ENCODE measurements at regions not wholly inside any gene's neighbourhood (a gene's known extent, or its start where the extent isn't known, plus 50 kb on each side); places are given as distances from the start of the nearest gene placed in this dataset.
"Not testable (repeated sequence)": the region's sequence is repeated elsewhere in the genome, so short reads cannot be mapped to it uniquely, and the experiment has no call there.

DNA sequence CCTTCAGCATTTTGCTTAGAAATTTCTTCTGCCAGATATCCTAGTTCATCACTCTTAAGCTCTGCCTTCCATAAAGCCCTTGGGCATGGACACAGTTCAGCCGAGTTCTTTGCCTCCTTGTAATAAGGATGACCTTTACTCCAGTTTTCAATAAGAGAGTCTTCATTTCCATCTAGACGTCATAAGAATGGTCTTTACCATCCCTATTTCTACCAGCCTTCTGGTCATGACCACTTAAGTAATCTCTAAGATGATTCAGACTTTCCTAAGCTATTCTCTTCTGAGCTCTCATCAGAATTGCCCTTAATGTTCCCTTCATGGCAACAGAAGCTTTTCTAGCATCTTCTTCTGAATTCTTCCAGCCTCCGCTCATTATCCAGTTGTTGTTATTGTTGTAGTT, 126.1 kb downstream of the TFAP2C start:
- Histone ChIP-seq H3K4me1 (ENCODE audit: insufficient read depth, low read length, severe bottlenecking) (no peaks in the 10 kb centered on the region), H3K4me3 (ENCODE audit: low read depth, low read length, poor library complexity, severe bottlenecking) (no peak overlapping the region), H3K27me3 (ENCODE audit: insufficient read depth, low read length) (peaks cover 3% of the 10 kb centered on the region; the same call in 1 of the 2 replicates), H4K20me1 (ENCODE audit: insufficient read depth, low read length) (no peaks in the 10 kb centered on the region), H3K9me3 (ENCODE audit: low read length) (no peaks in the 10 kb centered on the region), H3K9ac (ENCODE audit: low read length) (no peak overlapping the region), H3F3A (ENCODE audit: insufficient read depth, low read length) (no peaks in the 10 kb centered on the region), H3K9me2 (ENCODE audit: low read depth, low read length) (no peaks in the 10 kb centered on the region), H3K4me2 (ENCODE audit: low read length) (no peak overlapping the region), H3K27ac (ENCODE audit: low read depth, low read length, poor library complexity, severe bottlenecking) (no peak overlapping the region), H3K36me3 (ENCODE audit: insufficient read depth, low read length) (no peaks in the 10 kb centered on the region), H2AFZ (ENCODE audit: low read length) (no peak overlapping the region), H3K79me2 (ENCODE audit: insufficient read depth, low read length) (no peaks in the 10 kb centered on the region)
- TF ChIP-seq EZH2 (IDR thresholded peaks at IDR 0.05; ENCODE audit: borderline replicate concordance, low read length) = no peak
- TF ChIP-seq, protein P1, sequence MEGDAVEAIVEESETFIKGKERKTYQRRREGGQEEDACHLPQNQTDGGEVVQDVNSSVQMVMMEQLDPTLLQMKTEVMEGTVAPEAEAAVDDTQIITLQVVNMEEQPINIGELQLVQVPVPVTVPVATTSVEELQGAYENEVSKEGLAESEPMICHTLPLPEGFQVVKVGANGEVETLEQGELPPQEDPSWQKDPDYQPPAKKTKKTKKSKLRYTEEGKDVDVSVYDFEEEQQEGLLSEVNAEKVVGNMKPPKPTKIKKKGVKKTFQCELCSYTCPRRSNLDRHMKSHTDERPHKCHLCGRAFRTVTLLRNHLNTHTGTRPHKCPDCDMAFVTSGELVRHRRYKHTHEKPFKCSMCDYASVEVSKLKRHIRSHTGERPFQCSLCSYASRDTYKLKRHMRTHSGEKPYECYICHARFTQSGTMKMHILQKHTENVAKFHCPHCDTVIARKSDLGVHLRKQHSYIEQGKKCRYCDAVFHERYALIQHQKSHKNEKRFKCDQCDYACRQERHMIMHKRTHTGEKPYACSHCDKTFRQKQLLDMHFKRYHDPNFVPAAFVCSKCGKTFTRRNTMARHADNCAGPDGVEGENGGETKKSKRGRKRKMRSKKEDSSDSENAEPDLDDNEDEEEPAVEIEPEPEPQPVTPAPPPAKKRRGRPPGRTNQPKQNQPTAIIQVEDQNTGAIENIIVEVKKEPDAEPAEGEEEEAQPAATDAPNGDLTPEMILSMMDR (IDR thresholded peaks at IDR 0.05; ENCODE audit: low read length) = no peak

DNA sequence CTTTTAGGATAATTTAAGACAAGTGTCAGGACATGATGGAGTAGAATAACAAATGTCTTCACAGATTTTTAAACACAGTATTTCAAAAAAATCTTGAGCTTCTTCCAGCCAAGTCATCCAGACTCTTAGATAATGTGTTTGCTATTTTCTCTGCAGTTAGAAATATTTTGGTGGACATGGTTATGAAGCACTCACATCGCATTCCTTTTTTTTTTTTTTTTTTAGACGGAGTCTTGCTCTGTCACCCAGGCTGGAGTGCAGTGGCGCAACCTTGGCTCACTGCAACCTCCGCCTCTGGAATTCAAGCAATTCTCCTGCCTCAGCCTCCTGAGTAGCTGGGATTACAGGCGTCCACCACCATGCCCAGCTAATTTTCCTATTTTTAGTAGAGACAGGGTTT, 127.6 kb downstream of the TFAP2C start:
- H3K4me2 ChIP-seq (ENCODE audit: low read length); H3K9ac ChIP-seq (ENCODE audit: low read length); H3K27ac ChIP-seq (ENCODE audit: low read depth, low read length, poor library complexity, severe bottlenecking); H3F3A ChIP-seq (ENCODE audit: insufficient read depth, low read length); H2AFZ ChIP-seq (ENCODE audit: low read length); H3K27me3 ChIP-seq (ENCODE audit: insufficient read depth, low read length); H3K9me3 ChIP-seq (ENCODE audit: low read length); H3K4me3 ChIP-seq (ENCODE audit: low read depth, low read length, poor library complexity, severe bottlenecking); H3K4me1 ChIP-seq (ENCODE audit: insufficient read depth, low read length, severe bottlenecking); H4K20me1 ChIP-seq (ENCODE audit: insufficient read depth, low read length); H3K79me2 ChIP-seq (ENCODE audit: insufficient read depth, low read length); H3K9me2 ChIP-seq (ENCODE audit: low read depth, low read length); H3K36me3 ChIP-seq (ENCODE audit: insufficient read depth, low read length): not testable (repeated sequence)

DNA sequence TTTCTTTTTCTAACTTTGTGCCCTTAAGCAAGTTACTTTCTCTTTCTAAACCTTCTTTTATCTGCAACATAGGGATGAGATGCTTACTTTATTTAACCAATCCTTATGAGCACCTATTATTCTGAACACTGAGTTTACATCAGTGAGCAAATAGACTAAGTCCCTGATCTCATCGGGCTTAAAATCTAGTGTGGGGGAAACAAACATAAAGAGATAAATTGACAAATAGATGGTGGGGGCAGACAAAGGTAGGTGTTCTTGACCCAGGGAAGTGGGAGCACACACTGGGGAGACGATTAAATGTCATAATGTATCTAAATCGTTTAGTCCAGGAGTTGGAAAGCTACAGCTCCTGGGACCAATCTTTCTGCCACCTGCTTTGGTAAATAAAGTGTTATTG, 129.6 kb downstream of the TFAP2C start:
- H3K4me3 ChIP-seq (ENCODE audit: low read depth, low read length, poor library complexity, severe bottlenecking) = no peak overlapping the region

DNA sequence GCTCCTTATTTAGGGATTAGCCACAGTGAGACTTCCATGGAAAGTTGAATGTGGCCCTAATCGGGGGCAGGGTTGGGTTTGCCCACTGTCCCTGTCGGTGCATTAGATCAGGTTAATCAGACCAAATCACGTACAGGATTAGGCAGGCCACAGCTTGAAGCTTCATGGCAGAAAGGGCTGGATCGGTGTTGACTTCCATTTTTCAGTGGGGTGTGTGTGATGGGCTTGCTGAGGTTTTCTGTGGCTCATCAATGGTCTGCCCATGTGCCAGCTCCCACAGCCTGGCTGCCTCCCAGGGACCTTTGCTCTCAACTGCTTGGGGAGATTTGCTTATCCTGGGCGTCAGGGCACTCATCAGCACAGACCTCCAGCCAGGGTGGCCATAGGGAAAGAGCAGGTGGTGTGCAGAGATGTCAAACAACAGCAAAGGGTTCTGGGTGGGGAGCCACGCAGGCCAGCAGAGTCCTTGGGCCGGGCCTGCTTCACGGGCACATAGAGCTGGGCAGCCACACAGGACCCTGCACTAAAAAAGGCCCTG, 130.7 kb downstream of the TFAP2C start:
- Histone ChIP-seq H3K4me1 (ENCODE audit: insufficient read depth, low read length, severe bottlenecking) (no peaks in the 10 kb centered on the region), H3K27ac (ENCODE audit: low read depth, low read length, poor library complexity, severe bottlenecking) (no peak overlapping the region), H3K9me3 (ENCODE audit: low read length) (no peaks in the 10 kb centered on the region), H3K79me2 (ENCODE audit: insufficient read depth, low read length) (no peaks in the 10 kb centered on the region), H3K4me2 (ENCODE audit: low read length) (no peak overlapping the region), H3K27me3 (ENCODE audit: insufficient read depth, low read length) (peaks cover 3% of the 10 kb centered on the region; the same call in 1 of the 2 replicates), H3K9me2 (ENCODE audit: low read depth, low read length) (no peaks in the 10 kb centered on the region), H3F3A (ENCODE audit: insufficient read depth, low read length) (no peaks in the 10 kb centered on the region), H3K4me3 (ENCODE audit: low read depth, low read length, poor library complexity, severe bottlenecking) (no peak overlapping the region), H2AFZ (ENCODE audit: low read length) (no peak overlapping the region), H3K36me3 (ENCODE audit: insufficient read depth, low read length) (no peaks in the 10 kb centered on the region), H4K20me1 (ENCODE audit: insufficient read depth, low read length) (no peaks in the 10 kb centered on the region), H3K9ac (ENCODE audit: low read length) (no peak overlapping the region)
- TF ChIP-seq, protein P1 (IDR thresholded peaks at IDR 0.05; ENCODE audit: low read length) = no peak
- no peak for TF ChIP-seq EZH2 (IDR thresholded peaks at IDR 0.05; ENCODE audit: borderline replicate concordance, low read length)

More for the DNA sequence above, 129.6 kb downstream of the TFAP2C start:
- no peak for TF ChIP-seq EZH2 (IDR thresholded peaks at IDR 0.05; ENCODE audit: borderline replicate concordance, low read length)
- TF ChIP-seq, protein P1 (IDR thresholded peaks at IDR 0.05; ENCODE audit: low read length) = no peak
- Histone ChIP-seq H4K20me1 (ENCODE audit: insufficient read depth, low read length) (no peaks in the 10 kb centered on the region), H3K4me1 (ENCODE audit: insufficient read depth, low read length, severe bottlenecking) (no peaks in the 10 kb centered on the region), H3F3A (ENCODE audit: insufficient read depth, low read length) (no peaks in the 10 kb centered on the region), H3K27ac (ENCODE audit: low read depth, low read length, poor library complexity, severe bottlenecking) (no peak overlapping the region), H3K9ac (ENCODE audit: low read length) (no peak overlapping the region), H2AFZ (ENCODE audit: low read length) (no peak overlapping the region), H3K36me3 (ENCODE audit: insufficient read depth, low read length) (no peaks in the 10 kb centered on the region), H3K79me2 (ENCODE audit: insufficient read depth, low read length) (no peaks in the 10 kb centered on the region), H3K9me3 (ENCODE audit: low read length) (no peaks in the 10 kb centered on the region), H3K27me3 (ENCODE audit: insufficient read depth, low read length) (peaks cover 3% of the 10 kb centered on the region; the same call in 1 of the 2 replicates), H3K9me2 (ENCODE audit: low read depth, low read length) (no peaks in the 10 kb centered on the region), H3K4me2 (ENCODE audit: low read length) (no peak overlapping the region)
